ENCODE measurements at regions not wholly inside any gene's neighbourhood (a gene's known extent, or its start where the extent isn't known, plus 50 kb on each side); places are given as distances from the start of the nearest gene placed in this dataset.

DNA sequence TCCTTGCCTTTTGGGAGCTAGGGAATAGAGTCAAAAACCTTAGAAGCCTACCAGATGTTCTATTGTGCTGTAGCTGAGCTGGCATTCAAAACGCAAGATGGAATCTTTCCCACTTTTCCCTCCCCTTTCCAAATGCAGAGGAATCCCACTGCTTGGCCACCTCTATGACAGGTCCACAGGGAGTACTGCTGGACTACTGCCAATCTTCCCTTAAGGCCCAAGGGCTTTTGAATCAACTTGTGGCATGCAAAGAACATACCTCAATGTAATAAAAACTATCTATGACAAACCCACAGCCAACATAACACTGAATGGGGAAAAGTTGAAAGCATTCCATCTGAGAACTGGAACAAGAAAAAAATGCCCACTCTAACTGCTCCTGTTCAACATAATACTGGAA is 139.2 kb upstream of the AGTR2 start:
- 56% methylated on average over 1 of the region's 1 CpG; no CpG with 5 or more reads in 1 of the 2 donors for WGBS, 2 donors
- Histone ChIP-seq H3K27me3 (no peaks in the 10 kb centered on the region), H3K9me3 (no peaks in the 10 kb centered on the region), H3K27ac (no peak overlapping the region), H3K36me3 (ENCODE audit: low read depth, missing control alignments) (no peaks in the 10 kb centered on the region), H3K4me1 (no peaks in the 10 kb centered on the region), H3K4me3 (no peak overlapping the region)
- DNase-seq: no peak
- intact Hi-C loops (cut with DNase I; ENCODE audit: low total_unique reads): no loop called here
- no peak for TF ChIP-seq POLR2A (IDR thresholded peaks at IDR 0.05)
- TF ChIP-seq, protein P1, sequence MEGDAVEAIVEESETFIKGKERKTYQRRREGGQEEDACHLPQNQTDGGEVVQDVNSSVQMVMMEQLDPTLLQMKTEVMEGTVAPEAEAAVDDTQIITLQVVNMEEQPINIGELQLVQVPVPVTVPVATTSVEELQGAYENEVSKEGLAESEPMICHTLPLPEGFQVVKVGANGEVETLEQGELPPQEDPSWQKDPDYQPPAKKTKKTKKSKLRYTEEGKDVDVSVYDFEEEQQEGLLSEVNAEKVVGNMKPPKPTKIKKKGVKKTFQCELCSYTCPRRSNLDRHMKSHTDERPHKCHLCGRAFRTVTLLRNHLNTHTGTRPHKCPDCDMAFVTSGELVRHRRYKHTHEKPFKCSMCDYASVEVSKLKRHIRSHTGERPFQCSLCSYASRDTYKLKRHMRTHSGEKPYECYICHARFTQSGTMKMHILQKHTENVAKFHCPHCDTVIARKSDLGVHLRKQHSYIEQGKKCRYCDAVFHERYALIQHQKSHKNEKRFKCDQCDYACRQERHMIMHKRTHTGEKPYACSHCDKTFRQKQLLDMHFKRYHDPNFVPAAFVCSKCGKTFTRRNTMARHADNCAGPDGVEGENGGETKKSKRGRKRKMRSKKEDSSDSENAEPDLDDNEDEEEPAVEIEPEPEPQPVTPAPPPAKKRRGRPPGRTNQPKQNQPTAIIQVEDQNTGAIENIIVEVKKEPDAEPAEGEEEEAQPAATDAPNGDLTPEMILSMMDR (IDR thresholded peaks at IDR 0.05): no peak

Measured in testis (tissue), 2 donors.